ENCODE measurements at regions not wholly inside any gene's neighbourhood (a gene's known extent, or its start where the extent isn't known, plus 50 kb on each side); places are given as distances from the start of the nearest gene placed in this dataset.

DNA sequence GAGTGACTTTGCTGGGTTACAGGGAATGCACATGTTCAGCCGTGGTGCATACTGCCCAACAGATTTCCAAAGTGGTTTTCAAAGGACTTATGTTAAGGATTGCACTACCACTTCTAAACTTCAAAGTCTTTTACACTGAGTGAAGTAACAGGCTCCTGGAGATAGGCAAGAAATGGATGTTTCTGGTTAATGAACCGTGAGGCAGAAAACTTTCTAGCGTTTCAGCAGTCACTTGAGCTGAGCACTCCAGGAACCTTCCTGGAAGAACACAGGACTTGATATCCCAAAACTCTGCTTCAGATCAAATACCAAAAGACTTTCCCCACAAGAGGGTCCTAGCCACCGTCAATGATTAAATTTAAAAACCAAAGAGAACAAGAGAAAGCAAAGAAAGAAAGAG lies 74.3 kb upstream of the ATP1A1 start:
- no peak for DNase-seq
- TF ChIP-seq, protein P1, sequence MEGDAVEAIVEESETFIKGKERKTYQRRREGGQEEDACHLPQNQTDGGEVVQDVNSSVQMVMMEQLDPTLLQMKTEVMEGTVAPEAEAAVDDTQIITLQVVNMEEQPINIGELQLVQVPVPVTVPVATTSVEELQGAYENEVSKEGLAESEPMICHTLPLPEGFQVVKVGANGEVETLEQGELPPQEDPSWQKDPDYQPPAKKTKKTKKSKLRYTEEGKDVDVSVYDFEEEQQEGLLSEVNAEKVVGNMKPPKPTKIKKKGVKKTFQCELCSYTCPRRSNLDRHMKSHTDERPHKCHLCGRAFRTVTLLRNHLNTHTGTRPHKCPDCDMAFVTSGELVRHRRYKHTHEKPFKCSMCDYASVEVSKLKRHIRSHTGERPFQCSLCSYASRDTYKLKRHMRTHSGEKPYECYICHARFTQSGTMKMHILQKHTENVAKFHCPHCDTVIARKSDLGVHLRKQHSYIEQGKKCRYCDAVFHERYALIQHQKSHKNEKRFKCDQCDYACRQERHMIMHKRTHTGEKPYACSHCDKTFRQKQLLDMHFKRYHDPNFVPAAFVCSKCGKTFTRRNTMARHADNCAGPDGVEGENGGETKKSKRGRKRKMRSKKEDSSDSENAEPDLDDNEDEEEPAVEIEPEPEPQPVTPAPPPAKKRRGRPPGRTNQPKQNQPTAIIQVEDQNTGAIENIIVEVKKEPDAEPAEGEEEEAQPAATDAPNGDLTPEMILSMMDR (IDR thresholded peaks at IDR 0.05) = no peak
- Mint-ChIP-seq H3K27me3 (ENCODE audit: low read depth, poor library complexity) (peaks cover 3% of the 10 kb centered on the region), H3K27ac (peak overlapping the region; percentile 40), H3K4me3 (no peak overlapping the region), H3K9me3 (peaks cover 22% of the 10 kb centered on the region), H3K36me3 (ENCODE audit: low read depth) (no peaks in the 10 kb centered on the region), H3K4me1 (peaks cover 7% of the 10 kb centered on the region)

- no peaks in the 10 kb centered on the region for H3K27me3 Mint-ChIP-seq (ENCODE audit: low read depth, poor library complexity)
- peaks cover 22% of the 10 kb centered on the region for H3K9me3 Mint-ChIP-seq
- no peak overlapping the region for H3K4me3 Mint-ChIP-seq
- DNase-seq = no peak
- TF ChIP-seq, protein P1 (IDR thresholded peaks at IDR 0.05) = no peak
- no peak overlapping the region for H3K27ac Mint-ChIP-seq
- H3K36me3 Mint-ChIP-seq (ENCODE audit: low read depth) = no peaks in the 10 kb centered on the region
- peaks cover 7% of the 10 kb centered on the region for H3K4me1 Mint-ChIP-seq
Measured at GRCh38 chr1:116299248-116299647, 73.8 kb upstream of the ATP1A1 start.

GRCh38 chr1:116302281-116302680 lies 70.8 kb upstream of the ATP1A1 start:
- H3K9me3 Mint-ChIP-seq = peaks cover 20% of the 10 kb centered on the region
- no peaks in the 10 kb centered on the region for H3K27me3 Mint-ChIP-seq (ENCODE audit: low read depth, poor library complexity)
- TF ChIP-seq, protein P1 (IDR thresholded peaks at IDR 0.05) = no peak
- H3K36me3 Mint-ChIP-seq (ENCODE audit: low read depth) = no peaks in the 10 kb centered on the region
- no peak for DNase-seq
- no peak overlapping the region for H3K27ac Mint-ChIP-seq
- peaks cover 7% of the 10 kb centered on the region for H3K4me1 Mint-ChIP-seq
- no peak overlapping the region for H3K4me3 Mint-ChIP-seq

- Mint-ChIP-seq H3K27me3 (ENCODE audit: low read depth, poor library complexity) (no peaks in the 10 kb centered on the region), H3K9me3 (no peaks in the 10 kb centered on the region), H3K4me3 (no peak overlapping the region), H3K4me1 (peaks cover 15% of the 10 kb centered on the region), H3K36me3 (ENCODE audit: low read depth) (no peaks in the 10 kb centered on the region), H3K27ac (no peak overlapping the region)
- DNase-seq = no peak
- TF ChIP-seq, protein P1 (IDR thresholded peaks at IDR 0.05) = no peak
Measured at GRCh38 chr1:116306102-116306501, 66.9 kb upstream of the ATP1A1 start.

- DNase-seq = no peak
- Mint-ChIP-seq H3K9me3 (no peaks in the 10 kb centered on the region), H3K4me3 (no peak overlapping the region), H3K27ac (no peak overlapping the region), H3K36me3 (ENCODE audit: low read depth) (no peaks in the 10 kb centered on the region), H3K4me1 (peaks cover 15% of the 10 kb centered on the region), H3K27me3 (ENCODE audit: low read depth, poor library complexity) (no peaks in the 10 kb centered on the region)
- TF ChIP-seq, protein P1 (IDR thresholded peaks at IDR 0.05) = no peak
Measured at GRCh38 chr1:116306840-116307442, 66.1 kb upstream of the ATP1A1 start.

DNA sequence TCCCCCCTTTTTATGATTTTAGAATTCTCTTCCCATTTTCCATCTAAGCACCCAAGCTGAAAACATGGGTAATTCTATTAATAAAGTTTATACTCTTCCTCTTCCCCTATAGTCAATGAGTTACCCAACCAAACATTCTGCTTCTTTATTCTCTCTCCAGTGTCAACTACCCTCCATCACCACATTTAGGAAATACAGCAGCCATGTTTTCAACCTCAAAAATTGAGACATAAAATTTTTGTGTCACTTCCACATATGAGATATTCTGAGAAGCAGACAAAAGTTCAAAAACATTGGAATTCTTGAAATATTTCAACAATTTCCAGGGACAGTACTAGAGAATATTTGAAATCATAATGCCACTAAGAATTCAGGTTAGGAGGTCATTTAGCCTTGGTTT lies 64.8 kb upstream of the ATP1A1 start:
- H3K27me3 Mint-ChIP-seq (ENCODE audit: low read depth, poor library complexity) = no peaks in the 10 kb centered on the region
- no peaks in the 10 kb centered on the region for H3K36me3 Mint-ChIP-seq (ENCODE audit: low read depth)
- H3K9me3 Mint-ChIP-seq = no peaks in the 10 kb centered on the region
- TF ChIP-seq, protein P1 (IDR thresholded peaks at IDR 0.05) = no peak
- no peak overlapping the region for H3K27ac Mint-ChIP-seq
- H3K4me1 Mint-ChIP-seq = peaks cover 23% of the 10 kb centered on the region
- H3K4me3 Mint-ChIP-seq = no peak overlapping the region
- no peak for DNase-seq

Measured in nephron progenitor cell (in vitro differentiated cells).